OCI-LY3 (cell line): ENCODE measurements at regions not wholly inside any gene's neighbourhood (a gene's known extent, or its start where the extent isn't known, plus 50 kb on each side); places are given as distances from the start of the nearest gene placed in this dataset.

Experiments
- EZH2phosphoT487 ChIP-seq: fragments of 200-600 bp; shearing (Covaris generic); IDR thresholded peaks from 2 replicates; pipeline ENCODE4 v1.6.1; 2018; ENCODE audit warnings: antibody characterized with exemption, mixed run types, low read depth
- TF ChIP-seq, protein P1 (sequence below): fragments of 200-600, 300-600 bp; sonication (generic); IDR thresholded peaks from 2 replicates; pipeline ENCODE4 v1.5.1; 2014; ENCODE audit warnings: antibody characterized with exemption, low read length, low read depth

DNA sequence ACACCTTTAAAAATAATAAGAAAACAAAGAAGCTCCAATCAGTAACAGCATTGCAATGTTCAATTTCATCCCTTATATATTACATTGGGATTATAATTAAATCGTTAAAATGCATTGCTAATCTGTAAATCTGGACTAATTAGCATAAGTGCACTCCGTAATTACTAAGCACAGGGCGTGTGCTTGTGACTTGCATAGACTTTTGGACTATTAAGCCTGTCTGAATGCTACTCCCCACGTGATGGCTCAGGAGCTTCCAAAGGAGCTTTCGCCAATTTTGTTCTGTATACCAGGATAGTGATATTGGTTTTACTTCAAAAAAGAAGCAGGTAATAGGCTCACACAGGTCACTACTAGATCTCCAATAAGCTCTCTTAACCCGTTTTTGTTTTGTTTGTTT lies 497.1 kb downstream of the SMARCA1 start:
- TF ChIP-seq, protein P1, sequence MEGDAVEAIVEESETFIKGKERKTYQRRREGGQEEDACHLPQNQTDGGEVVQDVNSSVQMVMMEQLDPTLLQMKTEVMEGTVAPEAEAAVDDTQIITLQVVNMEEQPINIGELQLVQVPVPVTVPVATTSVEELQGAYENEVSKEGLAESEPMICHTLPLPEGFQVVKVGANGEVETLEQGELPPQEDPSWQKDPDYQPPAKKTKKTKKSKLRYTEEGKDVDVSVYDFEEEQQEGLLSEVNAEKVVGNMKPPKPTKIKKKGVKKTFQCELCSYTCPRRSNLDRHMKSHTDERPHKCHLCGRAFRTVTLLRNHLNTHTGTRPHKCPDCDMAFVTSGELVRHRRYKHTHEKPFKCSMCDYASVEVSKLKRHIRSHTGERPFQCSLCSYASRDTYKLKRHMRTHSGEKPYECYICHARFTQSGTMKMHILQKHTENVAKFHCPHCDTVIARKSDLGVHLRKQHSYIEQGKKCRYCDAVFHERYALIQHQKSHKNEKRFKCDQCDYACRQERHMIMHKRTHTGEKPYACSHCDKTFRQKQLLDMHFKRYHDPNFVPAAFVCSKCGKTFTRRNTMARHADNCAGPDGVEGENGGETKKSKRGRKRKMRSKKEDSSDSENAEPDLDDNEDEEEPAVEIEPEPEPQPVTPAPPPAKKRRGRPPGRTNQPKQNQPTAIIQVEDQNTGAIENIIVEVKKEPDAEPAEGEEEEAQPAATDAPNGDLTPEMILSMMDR, result no peak
- TF ChIP-seq EZH2phosphoT487, result no peak
